OCI-M1 (cell line): ENCODE measurements at regions not wholly inside any gene's neighbourhood (a gene's known extent, or its start where the extent isn't known, plus 50 kb on each side); places are given as distances from the start of the nearest gene placed in this dataset.
"Not testable (repeated sequence)": the region's sequence is repeated elsewhere in the genome, so short reads cannot be mapped to it uniquely, and the experiment has no call there.

Experiments used
- DNase-seq: peaks from one replicate; lab custom pipeline; 2025; lab: John Stamatoyannopoulos, UW

GRCh38 chr9:38342532-38342931 is 50.0 kb upstream of the ALDH1B1 start:
- DNase-seq: no peak

GRCh38 chr9:38342096-38342495 is 50.4 kb upstream of the ALDH1B1 start:
- DNase-seq: no peak

- DNase-seq: no peak
Observed at GRCh38 chr9:38339496-38339895, 53.0 kb upstream of the ALDH1B1 start.

GRCh38 chr9:38339087-38339486 is 53.4 kb upstream of the ALDH1B1 start:
- DNase-seq: no peak

GRCh38 chr9:38338342-38339018 is 54.0 kb upstream of the ALDH1B1 start:
- no peak for DNase-seq

- no peak for DNase-seq
Observed at GRCh38 chr9:38337706-38338264, 54.7 kb upstream of the ALDH1B1 start.

- no peak for DNase-seq
Observed at GRCh38 chr9:38337181-38337580, 55.3 kb upstream of the ALDH1B1 start.

GRCh38 chr9:38336341-38336740 is 56.2 kb upstream of the ALDH1B1 start:
- no peak for DNase-seq

- no peak for DNase-seq
Observed at GRCh38 chr9:38335686-38336085, 56.8 kb upstream of the ALDH1B1 start.

- peak; percentile 15 for DNase-seq
Observed at GRCh38 chr9:38334234-38334633, 58.3 kb upstream of the ALDH1B1 start.

- no peak for DNase-seq
Observed at GRCh38 chr9:38333047-38333446, 59.5 kb upstream of the ALDH1B1 start.

- DNase-seq: no peak
Observed at GRCh38 chr9:38332625-38333024, 59.9 kb upstream of the ALDH1B1 start.

- DNase-seq: no peak
Observed at GRCh38 chr9:38331141-38331540, 61.4 kb upstream of the ALDH1B1 start.

- no peak for DNase-seq
Observed at GRCh38 chr9:38329968-38330367, 62.5 kb upstream of the ALDH1B1 start.

GRCh38 chr9:38328765-38329164 is 63.7 kb upstream of the ALDH1B1 start:
- no peak for DNase-seq

- no peak for DNase-seq
Observed at GRCh38 chr9:38326122-38326521, 66.4 kb upstream of the ALDH1B1 start.

GRCh38 chr9:38324213-38324612 is 68.3 kb upstream of the ALDH1B1 start:
- not testable (repeated sequence) for DNase-seq

GRCh38 chr9:38322937-38323336 is 69.6 kb upstream of the ALDH1B1 start:
- DNase-seq: no peak

GRCh38 chr9:38319496-38320173 is 72.9 kb upstream of the ALDH1B1 start:
- DNase-seq: no peak

- DNase-seq: no peak
Observed at GRCh38 chr9:38318759-38319495, 73.6 kb upstream of the ALDH1B1 start.

GRCh38 chr9:38316166-38316780 is 76.2 kb upstream of the ALDH1B1 start:
- DNase-seq: no peak

- no peak for DNase-seq
Observed at GRCh38 chr9:38315085-38315595, 77.4 kb upstream of the ALDH1B1 start.
